K562 (cell line): ENCODE measurements at regions not wholly inside any gene's neighbourhood (a gene's known extent, or its start where the extent isn't known, plus 50 kb on each side); places are given as distances from the start of the nearest gene placed in this dataset.

Experiments
- ATAC-seq: fragments of 200-7000 bp; cut with Tn5 transposase; 3 replicates; pipeline ENCODE4 v1.9.1; 2020; ENCODE audit warnings: moderate library complexity
- BruUV-seq: library from RNA; stranded (reverse); fragments of 400-500 nt; replicated peaks from 2 replicates; lab custom pipeline; 2021; lab: Mats Ljungman, UMichigan
- CTCF ChIA-PET: fragments of 300-600 bp; formaldehyde crosslinking; extraction: SDS; loops from one replicate; lab custom pipeline; 2021; ENCODE audit warnings: low intra/inter-chr PET ratio; lab: Yijun Ruan, JAX
- POLR2A ChIA-PET: fragments of 300-600, 350-650 bp; sonication (Branson Sonifier 250); formaldehyde crosslinking; extraction: SDS; loops from one replicate; lab custom pipeline; 2021; ENCODE audit warnings: antibody characterized with exemption, inconsistent platforms; lab: Yijun Ruan, JAX
- DNase-seq, 4 experiments: peaks; one replicate each; pipeline versions ENCODE4 v3.0.0 to v3.0.0-alpha.2; 2011 to 2018; ENCODE audit warnings: low spot score in 3 of 4, mixed read lengths in 3 of 4; ENCODE audit errors: extremely low read depth in 1 of 4
- FAIRE-seq: peaks from 2 replicates; lab custom pipeline; 2011; peaks lifted over from hg19 to GRCh38; lab: Jason Lieb, UNC
- H2AFZ ChIP-seq: 2 replicates; pipeline ENCODE4 v1.6.0; 2011; ENCODE audit warnings: low read depth, low read length, control low read depth, inconsistent platforms
- H3K27ac ChIP-seq: fragments of 200-600 bp; 3 replicates; pipeline ENCODE4 v1.8.0; 2011; ENCODE audit warnings: low read depth, mild to moderate bottlenecking, control low read depth, inconsistent platforms, low read length, moderate library complexity, mixed read lengths; ENCODE audit errors: extremely low read depth
- H3K27me3 ChIP-seq, 2 experiments: fragments of 300-600 bp in 1 of 2; 2 replicates in 1 of 2; 3 replicates in 1 of 2; pipeline versions ENCODE4 v1.6.0 to v1.8.0; 2011; ENCODE audit warnings: inconsistent platforms in 2 of 2, low read length in 2 of 2, mild to moderate bottlenecking in 1 of 2, mixed read lengths in 1 of 2, moderate library complexity in 1 of 2; ENCODE audit not compliant: control insufficient read depth in 2 of 2, insufficient read depth in 2 of 2
- H3K36me3 ChIP-seq: fragments of 300-600 bp; 3 replicates; pipeline ENCODE4 v1.8.0; 2011; ENCODE audit warnings: mild to moderate bottlenecking, low read length, inconsistent platforms; ENCODE audit not compliant: control insufficient read depth, insufficient read depth
- H3K4me1 ChIP-seq, 2 experiments: fragments of 200-600 bp in 1 of 2; replicated peaks in 1 of 2; 2 replicates in 1 of 2; 3 replicates in 1 of 2; pipeline versions ENCODE4 v1.5.1 to v1.8.0; 2011; ENCODE audit warnings: inconsistent platforms in 2 of 2, low read length in 2 of 2, mild to moderate bottlenecking in 1 of 2, mixed read lengths in 1 of 2, moderate library complexity in 1 of 2; ENCODE audit not compliant: control insufficient read depth in 2 of 2, insufficient read depth in 2 of 2
- H3K4me2 ChIP-seq: 2 replicates; pipeline ENCODE4 v1.6.1; 2011; ENCODE audit warnings: low read length, control low read depth, inconsistent platforms, mixed read lengths; ENCODE audit not compliant: insufficient read depth
- H3K4me3 ChIP-seq: fragments of 200-600 bp; sonication (generic), shearing (Covaris generic); 2 replicates; pipeline ENCODE4 v1.5.1; 2016; ENCODE audit warnings: control low read depth, inconsistent platforms
- H3K79me2 ChIP-seq: fragments of 200-600 bp; 3 replicates; pipeline ENCODE4 v1.8.0; 2011; ENCODE audit warnings: low read length, inconsistent platforms; ENCODE audit not compliant: control insufficient read depth, insufficient read depth
- H3K9ac ChIP-seq, 2 experiments: 2 replicates each; pipeline versions ENCODE4 v1.6.0 to v1.6.1; 2011; ENCODE audit warnings: low read depth in 2 of 2, low read length in 2 of 2, control low read depth in 1 of 2, inconsistent platforms in 1 of 2, mild to moderate bottlenecking in 1 of 2, mixed read lengths in 1 of 2; ENCODE audit not compliant: insufficient read depth in 1 of 2
- H3K9me1 ChIP-seq: one replicate; pipeline ENCODE4 v1.6.0; 2011; ENCODE audit warnings: inconsistent platforms, mild to moderate bottlenecking, low read length, moderate library complexity; ENCODE audit not compliant: control insufficient read depth, insufficient read depth
- H3K9me3 ChIP-seq: replicated peaks from 2 replicates; pipeline ENCODE4 v1.5.1; 2011; ENCODE audit warnings: low read depth, low read length, inconsistent platforms; ENCODE audit not compliant: control insufficient read depth, insufficient read depth
- H4K20me1 ChIP-seq: replicated peaks from 2 replicates; pipeline ENCODE4 v1.6.1; 2011; ENCODE audit warnings: low read length, inconsistent platforms, mixed read lengths; ENCODE audit not compliant: control insufficient read depth, insufficient read depth
- HLTF ChIP-seq: fragments of 450-650 bp; IDR thresholded peaks from 2 replicates; pipeline ENCODE4 v1.6.1; 2016
- NFE2 ChIP-seq: IDR thresholded peaks from 2 replicates; pipeline ENCODE4 v1.6.1; 2014; ENCODE audit warnings: antibody characterized with exemption, low read depth
- SNRNP70 ChIP-seq: fragments of 200-400 bp; formaldehyde crosslinking; optimal IDR thresholded peaks from 2 replicates; pipeline ENCODE3; 2017; ENCODE audit warnings: low read depth, low read length
- SREBF1 ChIP-seq: fragments of 150-350 bp; IDR thresholded peaks from 2 replicates; pipeline ENCODE4 v1.6.1; 2014; ENCODE audit warnings: antibody characterized with exemption, low read depth, low read length, borderline replicate concordance
- WGBS: fragments of 100-300 bp; shearing (Covaris generic); methylation state at CpG from one replicate; pipeline ENCODE4 v1.1.6; 2016; ENCODE audit warnings: low coverage, mixed read lengths; ENCODE audit not compliant: insufficient coverage; ENCODE audit errors: missing lambda C conversion rate; 5-methylcytosine and 5-hydroxymethylcytosine counted together
- in situ Hi-C: fragments of 300-500 bp; cut with MboI; formaldehyde crosslinking; loops from 4 replicates; pipeline ENCODE4 v1.15.0; 2018; ENCODE audit warnings: inconsistent platforms, mixed read lengths
- intact Hi-C: fragments of 100-400 bp; cut with micrococcal nuclease; formaldehyde crosslinking; loops from 2 replicates; pipeline ENCODE4 v1.14.2; 2022
- TF ChIP-seq, protein P1 (sequence below): fragments of 450-650 bp; IDR thresholded peaks from one replicate; pipeline ENCODE4 v1.6.1; 2018; ENCODE audit warnings: mild to moderate bottlenecking, moderate library complexity; ENCODE audit not compliant: partially characterized antibody

DNA sequence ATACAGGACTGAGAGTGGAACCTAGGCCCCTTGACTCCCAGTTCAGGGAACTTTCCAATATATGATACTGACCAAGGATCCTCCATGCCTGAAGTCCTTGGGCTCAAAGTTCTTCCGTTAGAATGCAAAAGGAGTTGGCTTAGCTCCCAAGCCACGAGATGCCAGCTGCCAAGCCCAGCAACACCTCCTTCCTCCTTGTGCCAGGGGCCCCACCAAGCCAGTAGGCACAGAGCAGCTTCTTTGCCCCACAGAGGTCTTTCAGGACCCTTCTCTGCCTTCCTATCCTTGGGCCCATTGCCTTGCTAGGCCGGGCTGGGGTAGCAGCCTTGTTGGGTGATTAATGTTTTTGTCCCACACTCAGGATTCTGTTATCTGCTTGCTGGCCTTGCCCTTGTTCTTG lies 105.6 kb downstream of the EFNB1 start (continued):
- TF ChIP-seq, protein P1, sequence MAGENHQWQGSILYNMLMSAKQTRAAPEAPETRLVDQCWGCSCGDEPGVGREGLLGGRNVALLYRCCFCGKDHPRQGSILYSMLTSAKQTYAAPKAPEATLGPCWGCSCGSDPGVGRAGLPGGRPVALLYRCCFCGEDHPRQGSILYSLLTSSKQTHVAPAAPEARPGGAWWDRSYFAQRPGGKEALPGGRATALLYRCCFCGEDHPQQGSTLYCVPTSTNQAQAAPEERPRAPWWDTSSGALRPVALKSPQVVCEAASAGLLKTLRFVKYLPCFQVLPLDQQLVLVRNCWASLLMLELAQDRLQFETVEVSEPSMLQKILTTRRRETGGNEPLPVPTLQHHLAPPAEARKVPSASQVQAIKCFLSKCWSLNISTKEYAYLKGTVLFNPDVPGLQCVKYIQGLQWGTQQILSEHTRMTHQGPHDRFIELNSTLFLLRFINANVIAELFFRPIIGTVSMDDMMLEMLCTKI, result no peak
- TF ChIP-seq HLTF, result no peak

DNA sequence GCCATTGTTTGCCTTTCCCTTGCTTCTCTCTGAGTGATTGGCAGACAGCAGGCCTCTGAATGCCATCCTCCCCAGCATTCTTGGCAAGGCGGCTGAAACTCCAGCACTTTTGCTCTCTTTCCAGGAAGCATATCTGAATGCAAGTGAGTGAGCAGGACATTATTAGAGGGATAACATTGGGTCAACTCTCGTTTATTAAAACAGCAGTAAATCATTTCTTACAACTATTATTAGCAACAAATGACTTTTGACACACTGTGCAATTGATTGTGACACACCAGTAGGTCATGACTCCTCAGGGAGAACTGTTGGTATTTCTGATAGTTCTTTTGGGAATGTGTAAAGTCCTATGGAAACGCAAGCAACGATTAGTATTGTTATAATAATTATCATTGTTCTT lies 103.8 kb downstream of the EFNB1 start:
- 2% methylated on average over 4 of the region's 4 CpGs for WGBS
- Histone ChIP-seq H3K9ac (no peak overlapping the region), H3K9me3 (no peaks in the 10 kb centered on the region), H3K4me3 (no peak overlapping the region), H3K36me3 (no peaks in the 10 kb centered on the region), H4K20me1 (no peaks in the 10 kb centered on the region), H3K9me1 (no peaks in the 10 kb centered on the region), H2AFZ (no peak overlapping the region), H3K27me3 (0 out of 5 replicates have a peak, but pooled peaks cover 0 to 4% of the 10 kb centered on the region in 2 experiments), H3K27ac (no peak overlapping the region), H3K4me2 (no peak overlapping the region)
- CTCF ChIA-PET, result no interaction called here
- in situ Hi-C loops, result no loop called here
- ATAC-seq (no peak), FAIRE-seq (no peak), DNase-seq (no peak)
- intact Hi-C loops, result no loop called here
- POLR2A ChIA-PET, result no interaction called here
- TF ChIP-seq SREBF1 (no peak), NFE2 (no peak), SNRNP70 (no peak)
- TF ChIP-seq, all 486 proteins: peak for 0
- BruUV-seq, result no TSS peak
- H3K79me2 ChIP-seq, result no peaks in the 10 kb centered on the region
- H3K4me1 ChIP-seq, result no peaks in the 10 kb centered on the region
